ENCODE measurements at regions not wholly inside any gene's neighbourhood (a gene's known extent, or its start where the extent isn't known, plus 50 kb on each side); places are given as distances from the start of the nearest gene placed in this dataset.

GRCh38 chr13:107572156-107572555 lies 643.2 kb downstream of the LIG4 start (continued):
- TF ChIP-seq AR (CRISPR knock-in tag; IDR thresholded peaks at IDR 0.05) (no peak), SMAD4 (CRISPR knock-in tag; IDR thresholded peaks at IDR 0.05) (no peak), NR1H2 (CRISPR knock-in tag; IDR thresholded peaks at IDR 0.05) (no peak), PRRX2 (CRISPR knock-in tag; IDR thresholded peaks at IDR 0.05) (no peak)

GRCh38 chr13:107568181-107568580 lies 647.2 kb downstream of the LIG4 start:
- Mint-ChIP-seq H3K4me1 (peaks cover 15% of the 10 kb centered on the region), H3K27me3 (ENCODE audit: low read depth) (peaks cover 5% of the 10 kb centered on the region), H3K4me3 (no peak overlapping the region), H3K36me3 (no peaks in the 10 kb centered on the region), H3K9me3 (peaks cover 9% of the 10 kb centered on the region; the same call in 1 of the 2 replicates), H3K27ac (no peak overlapping the region)
- CTCF ChIA-PET = no interaction called here
- TF ChIP-seq ZNF317 (CRISPR knock-in tag; IDR thresholded peaks at IDR 0.05; ENCODE audit: borderline replicate concordance, low read depth) (no peak), CREM (CRISPR knock-in tag; IDR thresholded peaks at IDR 0.05) (no peak), GTF2I (CRISPR knock-in tag; conservative IDR thresholded peaks at IDR 0.05) (no peak), ERG (CRISPR knock-in tag; IDR thresholded peaks at IDR 0.05) (no peak), RORB (CRISPR knock-in tag; IDR thresholded peaks at IDR 0.05) (no peak), ZNF671 (CRISPR knock-in tag; IDR thresholded peaks at IDR 0.05) (no peak), JUN (CRISPR knock-in tag; IDR thresholded peaks at IDR 0.05) (no peak), ZBTB21 (CRISPR knock-in tag; IDR thresholded peaks at IDR 0.05; ENCODE audit: borderline replicate concordance) (no peak), ATF3 (CRISPR knock-in tag; conservative IDR thresholded peaks at IDR 0.05) (no peak), E2F1 (CRISPR knock-in tag; IDR thresholded peaks at IDR 0.05) (no peak), NR1H2 (CRISPR knock-in tag; IDR thresholded peaks at IDR 0.05) (no peak)
- no peak for DNase-seq (ENCODE audit: low spot score)
- no peak for ATAC-seq
- POLR2A ChIA-PET = no interaction called here

GRCh38 chr13:107563099-107563925 lies 652.0 kb downstream of the LIG4 start:
- CTCF ChIA-PET = no interaction called here
- Mint-ChIP-seq H3K36me3 (no peaks in the 10 kb centered on the region), H3K4me1 (peaks cover 29% of the 10 kb centered on the region), H3K9me3 (no peaks in the 10 kb centered on the region), H3K27ac (0 out of 2 replicates have a peak overlapping the region, but pooled peaks have one; percentile 14), H3K4me3 (no peak overlapping the region), H3K27me3 (ENCODE audit: low read depth) (no peaks in the 10 kb centered on the region)
- no peak; the same call in 1 of the 2 replicates for ATAC-seq
- TF ChIP-seq HMGA2 (CRISPR knock-in tag; IDR thresholded peaks at IDR 0.05) = no peak
- TF ChIP-seq USF1 (CRISPR knock-in tag; IDR thresholded peaks at IDR 0.05) = no peak
- TF ChIP-seq ZNF232 (CRISPR knock-in tag; IDR thresholded peaks at IDR 0.05) = no peak
- no peak for TF ChIP-seq ZNF121 (CRISPR knock-in tag; IDR thresholded peaks at IDR 0.05)
- TF ChIP-seq E2F4 (CRISPR knock-in tag; IDR thresholded peaks at IDR 0.05; ENCODE audit: borderline replicate concordance, low read depth) = no peak
- POLR2A ChIA-PET = no interaction called here
- no peak for DNase-seq (ENCODE audit: low spot score)
